ENCODE measurements at regions not wholly inside any gene's neighbourhood (a gene's known extent, or its start where the extent isn't known, plus 50 kb on each side); places are given as distances from the start of the nearest gene placed in this dataset.

DNA sequence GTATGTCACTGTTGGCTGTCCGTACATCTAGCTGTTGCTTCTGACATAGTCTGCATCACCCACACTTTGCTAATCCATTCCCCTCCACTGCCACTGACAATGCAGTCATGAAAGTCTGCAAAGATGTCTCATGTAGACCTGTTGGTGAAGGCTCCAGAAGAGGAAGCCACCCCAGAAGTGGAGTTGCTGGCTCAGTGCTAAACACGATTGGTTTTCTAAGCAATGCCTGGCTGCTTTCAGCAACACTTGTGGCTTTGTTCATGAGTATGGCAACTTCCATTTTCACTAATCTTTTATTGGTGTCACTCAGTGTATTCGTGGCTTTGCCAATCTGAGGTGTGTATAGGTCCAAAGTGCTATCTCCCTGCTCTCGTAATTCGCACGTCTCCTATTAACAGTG is 288.1 kb downstream of the GADD45G start:
- H2AFZ ChIP-seq (ENCODE audit: low read depth, low read length): no peak overlapping the region
- H3K9ac ChIP-seq (ENCODE audit: low read length): no peak overlapping the region
- no peaks in the 10 kb centered on the region for H4K20me1 ChIP-seq (ENCODE audit: insufficient read depth)

DNA sequence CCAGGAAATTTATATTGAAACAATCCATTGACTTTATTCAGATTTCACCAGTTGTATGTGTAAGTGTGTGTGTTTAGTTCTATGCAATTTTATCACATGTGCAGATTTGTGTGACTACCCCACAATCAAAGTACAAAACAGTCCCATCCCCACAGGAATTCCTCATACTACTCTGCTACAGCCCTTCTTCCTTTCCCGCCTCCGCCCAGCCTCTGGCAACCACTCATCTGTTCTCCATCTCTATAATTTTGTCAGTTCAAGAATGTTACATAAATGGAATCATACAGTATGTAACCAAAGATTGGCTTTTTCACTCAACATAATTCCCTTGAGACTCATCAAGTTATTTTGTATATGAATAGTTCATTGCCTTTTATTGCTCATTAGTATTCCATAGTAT is 289.1 kb downstream of the GADD45G start:
- Histone ChIP-seq H3K36me3 (ENCODE audit: insufficient read depth, low read length) (no peaks in the 10 kb centered on the region), H4K20me1 (ENCODE audit: insufficient read depth) (no peaks in the 10 kb centered on the region), H3K4me3 (ENCODE audit: low read length) (no peak overlapping the region), H2AFZ (ENCODE audit: low read depth, low read length) (no peak overlapping the region), H3K27ac (ENCODE audit: low read length) (no peak overlapping the region), H3K9ac (ENCODE audit: low read length) (no peak overlapping the region), H3K9me3 (ENCODE audit: low read length) (no peaks in the 10 kb centered on the region), H3K4me2 (ENCODE audit: low read length) (no peak overlapping the region), H3K79me2 (replicated peaks; ENCODE audit: insufficient read depth, low read length) (no peaks in the 10 kb centered on the region), H3F3A (ENCODE audit: insufficient read depth, low read length, poor library complexity, severe bottlenecking) (no peaks in the 10 kb centered on the region), H3K27me3 (ENCODE audit: insufficient read depth, low read depth, low read length) (no peaks in the 10 kb centered on the region), H3K9me2 (ENCODE audit: insufficient read depth, low read length) (no peaks in the 10 kb centered on the region)
- TF ChIP-seq RAD21 (conservative IDR thresholded peaks at IDR 0.05) (no peak), POLR2AphosphoS5 (IDR thresholded peaks at IDR 0.05) (no peak), MXI1 (conservative IDR thresholded peaks at IDR 0.05; ENCODE audit: poor library complexity, severe bottlenecking) (no peak), TAF1 (IDR thresholded peaks at IDR 0.05; ENCODE audit: low read depth) (no peak), SMC3 (conservative IDR thresholded peaks at IDR 0.05; ENCODE audit: poor library complexity) (no peak)

More for the DNA sequence above, 288.1 kb downstream of the GADD45G start:
- no peaks in the 10 kb centered on the region for H3K36me3 ChIP-seq (ENCODE audit: insufficient read depth, low read length)
- no peak overlapping the region for H3K27ac ChIP-seq (ENCODE audit: low read length)
- H3F3A ChIP-seq (ENCODE audit: insufficient read depth, low read length, poor library complexity, severe bottlenecking): no peaks in the 10 kb centered on the region
- H3K9me3 ChIP-seq (ENCODE audit: low read length): no peaks in the 10 kb centered on the region
- H3K27me3 ChIP-seq (ENCODE audit: insufficient read depth, low read depth, low read length): no peaks in the 10 kb centered on the region
- no peak overlapping the region for H3K4me2 ChIP-seq (ENCODE audit: low read length)
- TF ChIP-seq, protein P1, sequence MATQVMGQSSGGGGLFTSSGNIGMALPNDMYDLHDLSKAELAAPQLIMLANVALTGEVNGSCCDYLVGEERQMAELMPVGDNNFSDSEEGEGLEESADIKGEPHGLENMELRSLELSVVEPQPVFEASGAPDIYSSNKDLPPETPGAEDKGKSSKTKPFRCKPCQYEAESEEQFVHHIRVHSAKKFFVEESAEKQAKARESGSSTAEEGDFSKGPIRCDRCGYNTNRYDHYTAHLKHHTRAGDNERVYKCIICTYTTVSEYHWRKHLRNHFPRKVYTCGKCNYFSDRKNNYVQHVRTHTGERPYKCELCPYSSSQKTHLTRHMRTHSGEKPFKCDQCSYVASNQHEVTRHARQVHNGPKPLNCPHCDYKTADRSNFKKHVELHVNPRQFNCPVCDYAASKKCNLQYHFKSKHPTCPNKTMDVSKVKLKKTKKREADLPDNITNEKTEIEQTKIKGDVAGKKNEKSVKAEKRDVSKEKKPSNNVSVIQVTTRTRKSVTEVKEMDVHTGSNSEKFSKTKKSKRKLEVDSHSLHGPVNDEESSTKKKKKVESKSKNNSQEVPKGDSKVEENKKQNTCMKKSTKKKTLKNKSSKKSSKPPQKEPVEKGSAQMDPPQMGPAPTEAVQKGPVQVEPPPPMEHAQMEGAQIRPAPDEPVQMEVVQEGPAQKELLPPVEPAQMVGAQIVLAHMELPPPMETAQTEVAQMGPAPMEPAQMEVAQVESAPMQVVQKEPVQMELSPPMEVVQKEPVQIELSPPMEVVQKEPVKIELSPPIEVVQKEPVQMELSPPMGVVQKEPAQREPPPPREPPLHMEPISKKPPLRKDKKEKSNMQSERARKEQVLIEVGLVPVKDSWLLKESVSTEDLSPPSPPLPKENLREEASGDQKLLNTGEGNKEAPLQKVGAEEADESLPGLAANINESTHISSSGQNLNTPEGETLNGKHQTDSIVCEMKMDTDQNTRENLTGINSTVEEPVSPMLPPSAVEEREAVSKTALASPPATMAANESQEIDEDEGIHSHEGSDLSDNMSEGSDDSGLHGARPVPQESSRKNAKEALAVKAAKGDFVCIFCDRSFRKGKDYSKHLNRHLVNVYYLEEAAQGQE (IDR thresholded peaks at IDR 0.05; ENCODE audit: borderline replicate concordance): no peak
- TF ChIP-seq MXI1 (conservative IDR thresholded peaks at IDR 0.05; ENCODE audit: poor library complexity, severe bottlenecking) (no peak), RAD21 (conservative IDR thresholded peaks at IDR 0.05) (no peak), EP300 (conservative IDR thresholded peaks at IDR 0.05; ENCODE audit: poor library complexity, severe bottlenecking) (no peak), POLR2AphosphoS5 (IDR thresholded peaks at IDR 0.05) (no peak), TAF1 (IDR thresholded peaks at IDR 0.05; ENCODE audit: low read depth) (no peak), EZH2 (IDR thresholded peaks at IDR 0.05; ENCODE audit: borderline replicate concordance, insufficient read depth, low read length, poor library complexity, severe bottlenecking) (no peak), SMC3 (conservative IDR thresholded peaks at IDR 0.05; ENCODE audit: poor library complexity) (no peak)
- TF ChIP-seq, protein P2, sequence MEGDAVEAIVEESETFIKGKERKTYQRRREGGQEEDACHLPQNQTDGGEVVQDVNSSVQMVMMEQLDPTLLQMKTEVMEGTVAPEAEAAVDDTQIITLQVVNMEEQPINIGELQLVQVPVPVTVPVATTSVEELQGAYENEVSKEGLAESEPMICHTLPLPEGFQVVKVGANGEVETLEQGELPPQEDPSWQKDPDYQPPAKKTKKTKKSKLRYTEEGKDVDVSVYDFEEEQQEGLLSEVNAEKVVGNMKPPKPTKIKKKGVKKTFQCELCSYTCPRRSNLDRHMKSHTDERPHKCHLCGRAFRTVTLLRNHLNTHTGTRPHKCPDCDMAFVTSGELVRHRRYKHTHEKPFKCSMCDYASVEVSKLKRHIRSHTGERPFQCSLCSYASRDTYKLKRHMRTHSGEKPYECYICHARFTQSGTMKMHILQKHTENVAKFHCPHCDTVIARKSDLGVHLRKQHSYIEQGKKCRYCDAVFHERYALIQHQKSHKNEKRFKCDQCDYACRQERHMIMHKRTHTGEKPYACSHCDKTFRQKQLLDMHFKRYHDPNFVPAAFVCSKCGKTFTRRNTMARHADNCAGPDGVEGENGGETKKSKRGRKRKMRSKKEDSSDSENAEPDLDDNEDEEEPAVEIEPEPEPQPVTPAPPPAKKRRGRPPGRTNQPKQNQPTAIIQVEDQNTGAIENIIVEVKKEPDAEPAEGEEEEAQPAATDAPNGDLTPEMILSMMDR (IDR thresholded peaks at IDR 0.05; ENCODE audit: poor library complexity, severe bottlenecking): no peak
- no peaks in the 10 kb centered on the region for H3K79me2 ChIP-seq (replicated peaks; ENCODE audit: insufficient read depth, low read length)
- H3K4me3 ChIP-seq (ENCODE audit: low read length): no peak overlapping the region
- H3K9me2 ChIP-seq (ENCODE audit: insufficient read depth, low read length): no peaks in the 10 kb centered on the region
